Right renal cortex interstitium (tissue), 3 donors: ENCODE measurements at regions not wholly inside any gene's neighbourhood (a gene's known extent, or its start where the extent isn't known, plus 50 kb on each side); places are given as distances from the start of the nearest gene placed in this dataset.
"Not testable (repeated sequence)": the region's sequence is repeated elsewhere in the genome, so short reads cannot be mapped to it uniquely, and the experiment has no call there.

Experiments used
- DNase-seq, 3 donors: peaks; one replicate each; pipeline ENCODE4 v3.0.0-alpha.2; 2013; ENCODE audit warnings: low read depth in 3 of 3, low spot score in 2 of 3

GRCh38 chr4:38275331-38276100 is 315.3 kb downstream of the PTTG2 start:
- DNase-seq, result peak; percentile 62 to 78 (median 67)

- no peak for DNase-seq
These were observed 318.1 kb downstream of the PTTG2 start for GRCh38 chr4:38278255-38278654.

- DNase-seq, result no peak
These were observed 318.9 kb downstream of the PTTG2 start for GRCh38 chr4:38279077-38279476.

GRCh38 chr4:38279650-38280322 is 319.6 kb downstream of the PTTG2 start:
- DNase-seq, result peak in 2 of 3 donors; percentile 17 to 33

- no peak for DNase-seq
These were observed 320.1 kb downstream of the PTTG2 start for GRCh38 chr4:38280323-38280706.

GRCh38 chr4:38281371-38282071 is 321.3 kb downstream of the PTTG2 start:
- DNase-seq, result no peak

GRCh38 chr4:38283724-38284123 is 323.5 kb downstream of the PTTG2 start:
- no peak for DNase-seq

GRCh38 chr4:38284294-38285030 is 324.3 kb downstream of the PTTG2 start:
- no peak for DNase-seq

GRCh38 chr4:38287101-38287851 is 327.1 kb downstream of the PTTG2 start:
- no peak for DNase-seq

GRCh38 chr4:38289553-38289952 is 329.4 kb downstream of the PTTG2 start:
- no peak for DNase-seq

- no peak for DNase-seq
These were observed 330.2 kb downstream of the PTTG2 start for GRCh38 chr4:38290366-38290765.

GRCh38 chr4:38290914-38291313 is 330.7 kb downstream of the PTTG2 start:
- no peak for DNase-seq

- DNase-seq, result no peak
These were observed 332.3 kb downstream of the PTTG2 start for GRCh38 chr4:38292529-38292928.

GRCh38 chr4:38294238-38294637 is 334.0 kb downstream of the PTTG2 start:
- DNase-seq, result no peak

GRCh38 chr4:38297061-38297460 is 336.9 kb downstream of the PTTG2 start:
- no peak for DNase-seq

GRCh38 chr4:38298868-38299713 is 338.9 kb downstream of the PTTG2 start:
- no peak for DNase-seq

GRCh38 chr4:38302910-38303309 is 342.7 kb downstream of the PTTG2 start:
- DNase-seq, result no peak

- DNase-seq, result not testable (repeated sequence)
These were observed 344.3 kb downstream of the PTTG2 start for GRCh38 chr4:38304460-38304859.

GRCh38 chr4:38306482-38307071 is 346.4 kb downstream of the PTTG2 start:
- no peak for DNase-seq
